ENCODE measurements at regions not wholly inside any gene's neighbourhood (a gene's known extent, or its start where the extent isn't known, plus 50 kb on each side); places are given as distances from the start of the nearest gene placed in this dataset.

DNA sequence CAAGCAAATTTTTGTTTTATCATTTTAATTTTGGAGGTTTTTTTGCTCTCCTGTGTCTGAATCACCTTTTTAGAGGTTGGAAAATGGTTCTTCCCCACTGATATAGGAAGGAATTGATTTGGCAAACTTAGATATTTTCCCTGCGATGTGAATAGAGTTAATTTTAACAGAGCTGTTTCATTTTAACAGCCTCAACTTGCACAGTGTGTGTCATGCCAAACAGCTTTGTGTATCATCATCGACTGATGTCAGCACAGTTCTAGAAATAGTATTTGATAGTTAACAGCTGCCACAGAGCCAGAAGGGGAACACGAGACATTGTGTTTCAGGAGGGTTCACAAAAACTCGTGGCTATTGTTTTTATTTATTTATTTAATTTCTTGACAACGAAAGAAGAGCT lies 243.1 kb upstream of the FOXN3 start:
- no peak for DNase-seq (ENCODE audit: low read depth)
- TF ChIP-seq, protein P1, sequence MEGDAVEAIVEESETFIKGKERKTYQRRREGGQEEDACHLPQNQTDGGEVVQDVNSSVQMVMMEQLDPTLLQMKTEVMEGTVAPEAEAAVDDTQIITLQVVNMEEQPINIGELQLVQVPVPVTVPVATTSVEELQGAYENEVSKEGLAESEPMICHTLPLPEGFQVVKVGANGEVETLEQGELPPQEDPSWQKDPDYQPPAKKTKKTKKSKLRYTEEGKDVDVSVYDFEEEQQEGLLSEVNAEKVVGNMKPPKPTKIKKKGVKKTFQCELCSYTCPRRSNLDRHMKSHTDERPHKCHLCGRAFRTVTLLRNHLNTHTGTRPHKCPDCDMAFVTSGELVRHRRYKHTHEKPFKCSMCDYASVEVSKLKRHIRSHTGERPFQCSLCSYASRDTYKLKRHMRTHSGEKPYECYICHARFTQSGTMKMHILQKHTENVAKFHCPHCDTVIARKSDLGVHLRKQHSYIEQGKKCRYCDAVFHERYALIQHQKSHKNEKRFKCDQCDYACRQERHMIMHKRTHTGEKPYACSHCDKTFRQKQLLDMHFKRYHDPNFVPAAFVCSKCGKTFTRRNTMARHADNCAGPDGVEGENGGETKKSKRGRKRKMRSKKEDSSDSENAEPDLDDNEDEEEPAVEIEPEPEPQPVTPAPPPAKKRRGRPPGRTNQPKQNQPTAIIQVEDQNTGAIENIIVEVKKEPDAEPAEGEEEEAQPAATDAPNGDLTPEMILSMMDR (IDR thresholded peaks at IDR 0.05; ENCODE audit: low read depth, low read length, missing control alignments) = no peak
- no peak overlapping the region for H3K4me3 ChIP-seq (ENCODE audit: low read depth, low read length)

DNA sequence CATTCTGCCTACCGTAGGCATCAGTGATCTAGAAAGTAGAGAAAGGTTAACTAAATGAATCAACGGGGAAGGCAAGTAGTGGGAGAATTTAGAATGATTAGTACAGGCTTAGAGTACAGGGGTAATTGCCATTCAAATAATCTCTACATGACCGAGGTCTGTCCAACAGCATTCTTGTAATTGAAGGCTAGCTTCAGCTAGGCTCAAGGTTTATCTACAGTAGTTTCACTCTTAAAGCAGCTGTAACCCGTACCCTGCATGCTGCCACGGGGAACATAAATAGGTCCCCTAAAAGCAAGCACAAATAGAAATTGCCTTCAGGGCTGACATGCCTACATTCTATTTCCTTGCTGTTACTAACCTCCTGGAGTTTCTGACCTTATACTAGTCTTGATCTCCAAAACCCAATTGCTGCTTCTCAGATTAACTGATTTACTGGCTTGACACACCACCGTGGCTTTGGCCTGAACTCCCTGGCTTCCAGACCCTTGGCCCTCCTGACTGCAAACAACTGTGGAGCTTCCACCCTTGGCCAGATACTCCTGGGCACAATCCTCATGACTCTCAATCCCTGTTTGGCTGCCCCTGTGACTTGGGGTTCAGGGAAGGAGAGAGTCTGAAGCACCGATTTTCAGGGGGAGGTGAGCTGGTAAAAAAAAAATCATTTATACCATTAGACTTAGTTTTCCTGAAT lies 242.1 kb upstream of the FOXN3 start:
- no peak for DNase-seq (ENCODE audit: low read depth)
- no peak overlapping the region for H3K4me3 ChIP-seq (ENCODE audit: low read depth, low read length)
- TF ChIP-seq, protein P1 (IDR thresholded peaks at IDR 0.05; ENCODE audit: low read depth, low read length, missing control alignments) = no peak

DNA sequence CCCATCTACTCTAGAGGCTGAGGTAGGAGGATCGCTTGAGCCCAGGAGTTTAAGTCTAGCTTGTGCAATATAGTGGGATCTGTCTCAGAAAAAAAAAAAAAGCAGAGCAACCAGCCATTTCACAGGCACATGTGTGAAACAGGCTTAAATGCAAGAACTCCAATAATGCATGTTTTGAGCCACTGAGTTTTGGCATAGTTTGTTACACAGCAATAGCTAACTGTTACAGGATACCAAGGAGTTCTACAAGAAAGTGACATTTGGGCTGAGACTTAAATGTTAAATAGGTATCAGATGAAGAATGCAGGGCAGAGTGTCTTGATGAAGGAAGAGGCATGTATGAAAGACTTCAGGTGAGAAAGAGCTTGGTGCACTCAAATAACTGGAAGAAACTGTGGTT lies 240.0 kb upstream of the FOXN3 start:
- H3K4me3 ChIP-seq (ENCODE audit: low read depth, low read length) = no peak overlapping the region
- no peak for DNase-seq (ENCODE audit: low read depth)
- TF ChIP-seq, protein P1 (IDR thresholded peaks at IDR 0.05; ENCODE audit: low read depth, low read length, missing control alignments) = no peak

DNA sequence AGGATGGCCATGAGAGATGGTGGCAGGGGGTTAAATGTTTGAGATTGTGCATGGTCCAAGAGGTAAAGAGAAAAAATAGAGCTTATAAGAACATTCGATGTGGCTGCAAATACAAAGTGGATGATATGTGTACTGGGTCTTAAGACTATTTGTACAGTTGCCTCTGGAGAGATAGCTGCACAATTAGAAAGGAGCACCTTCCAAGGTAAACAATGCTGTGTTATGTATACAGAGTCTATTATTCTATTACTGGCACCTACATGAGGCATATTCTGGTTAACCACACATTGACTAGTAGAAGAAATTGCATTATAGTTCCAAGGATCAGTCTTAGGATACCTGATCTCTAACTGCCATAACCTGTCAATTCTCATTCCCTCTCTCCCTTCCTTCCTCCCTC lies 238.0 kb upstream of the FOXN3 start:
- TF ChIP-seq, protein P1 (IDR thresholded peaks at IDR 0.05; ENCODE audit: low read depth, low read length, missing control alignments) = no peak
- DNase-seq (ENCODE audit: low read depth) = no peak
- H3K4me3 ChIP-seq (ENCODE audit: low read depth, low read length) = no peak overlapping the region

DNA sequence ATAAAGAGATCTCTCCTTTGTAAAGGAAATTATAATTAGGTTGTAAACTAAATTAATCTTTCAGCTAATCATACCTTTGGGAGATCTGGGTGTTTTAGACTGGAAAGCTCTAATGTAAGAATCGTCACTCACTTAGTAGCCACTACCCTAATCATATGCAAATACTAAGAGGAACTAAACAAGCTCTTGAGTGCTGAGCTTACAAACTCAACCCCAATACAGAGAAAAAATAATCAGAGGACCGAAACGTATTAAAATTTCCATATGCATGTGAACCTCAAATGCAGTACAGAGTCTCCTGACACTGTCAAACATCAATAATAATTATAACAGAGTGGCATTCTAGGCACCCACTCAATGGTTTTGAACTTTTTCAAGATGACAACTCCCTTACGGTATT lies 235.3 kb upstream of the FOXN3 start:
- TF ChIP-seq, protein P1 (IDR thresholded peaks at IDR 0.05; ENCODE audit: low read depth, low read length, missing control alignments) = no peak
- no peak overlapping the region for H3K4me3 ChIP-seq (ENCODE audit: low read depth, low read length)
- no peak for DNase-seq (ENCODE audit: low read depth)

DNA sequence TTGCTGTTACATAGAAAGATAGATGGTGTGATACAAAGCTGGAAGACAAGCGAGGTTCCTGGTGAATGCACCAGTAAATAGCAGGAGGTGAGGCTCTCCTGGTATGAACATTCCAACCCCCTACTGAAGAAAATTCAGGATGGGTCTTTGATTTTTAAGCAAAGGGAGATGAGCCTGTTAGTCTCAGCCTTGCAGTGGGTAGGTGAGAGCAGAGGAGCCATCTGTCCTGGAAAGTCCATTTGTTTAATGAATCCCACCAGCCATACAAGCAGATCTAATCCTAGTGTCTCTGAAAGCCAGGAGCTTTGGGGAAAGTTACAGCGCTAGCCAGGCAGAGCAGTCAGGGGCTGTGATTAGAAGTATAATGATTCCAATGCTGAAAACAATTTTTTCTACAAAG lies 234.8 kb upstream of the FOXN3 start:
- DNase-seq (ENCODE audit: low read depth) = no peak
- TF ChIP-seq, protein P1 (IDR thresholded peaks at IDR 0.05; ENCODE audit: low read depth, low read length, missing control alignments) = no peak
- no peak overlapping the region for H3K4me3 ChIP-seq (ENCODE audit: low read depth, low read length)

Data from GM12864 (cell line).